ENCODE measurements at regions not wholly inside any gene's neighbourhood (a gene's known extent, or its start where the extent isn't known, plus 50 kb on each side); places are given as distances from the start of the nearest gene placed in this dataset.

DNA sequence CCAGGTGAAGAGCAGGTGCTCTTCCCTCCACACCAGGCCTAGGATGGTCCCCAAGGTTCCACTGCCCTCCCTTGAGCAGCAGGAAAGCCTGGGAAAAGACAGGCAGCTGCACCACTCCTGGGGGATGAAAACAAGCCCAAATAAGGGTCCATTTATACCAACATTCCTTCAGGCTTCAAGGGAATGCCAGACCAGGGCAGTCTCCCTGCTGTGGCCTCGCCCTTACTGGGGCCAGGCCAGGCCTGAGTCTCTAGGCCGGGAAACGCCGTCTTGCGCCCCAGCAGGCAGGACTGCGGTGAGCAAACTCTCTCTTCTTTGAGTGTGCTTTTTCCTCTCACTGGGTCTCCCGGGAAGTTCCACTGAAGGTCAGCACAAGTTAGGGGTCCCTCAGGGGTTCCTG, 443.5 kb downstream of the SOX6 start:
- H3K9me3 Mint-ChIP-seq, result no peaks in the 10 kb centered on the region
- no peaks in the 10 kb centered on the region for H3K4me1 Mint-ChIP-seq
- DNase-seq, result no peak
- no peak overlapping the region for H3K27ac Mint-ChIP-seq
- no peaks in the 10 kb centered on the region for H3K36me3 Mint-ChIP-seq (ENCODE audit: low read depth)
- POLR2A ChIA-PET, result no interaction called here
- no peaks in the 10 kb centered on the region for H3K27me3 Mint-ChIP-seq
- CTCF ChIA-PET, result no interaction called here
- H3K4me3 Mint-ChIP-seq, result no peak overlapping the region

DNA sequence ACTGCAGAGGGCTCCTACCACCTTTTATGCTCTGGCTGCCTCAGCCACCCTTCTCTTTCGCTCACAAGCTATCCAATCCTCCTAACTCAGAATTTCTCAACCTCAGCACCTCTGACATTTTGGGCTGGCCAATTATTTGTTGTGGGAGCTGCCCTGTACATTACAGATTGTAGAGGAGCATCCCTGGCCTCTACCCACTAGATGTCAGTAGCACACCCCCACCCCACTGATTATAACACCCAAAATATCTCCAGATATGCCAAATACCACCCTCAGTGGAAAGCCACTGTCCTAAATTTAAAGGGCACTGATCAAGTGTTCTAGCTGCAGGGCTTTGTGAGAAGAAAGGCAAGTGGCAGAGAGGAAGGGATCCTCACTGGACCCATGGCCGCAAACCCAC, 443.1 kb downstream of the SOX6 start:
- DNase-seq, result no peak
- Mint-ChIP-seq H3K4me1 (no peaks in the 10 kb centered on the region), H3K27ac (no peak overlapping the region), H3K4me3 (no peak overlapping the region), H3K9me3 (no peaks in the 10 kb centered on the region), H3K36me3 (ENCODE audit: low read depth) (no peaks in the 10 kb centered on the region), H3K27me3 (no peaks in the 10 kb centered on the region)
- ChIA-PET POLR2A (no interaction called here), CTCF (no interaction called here)

Measured in activated CD4-positive, alpha-beta memory T cell treated with anti-CD3 and anti-CD28 coated beads, Interleukin-2, amount 10 ng/mL, durations not matched to agents 7 days and 5 days (primary cell).